IMR-90 (cell line): ENCODE measurements at regions not wholly inside any gene's neighbourhood (a gene's known extent, or its start where the extent isn't known, plus 50 kb on each side); places are given as distances from the start of the nearest gene placed in this dataset.

Experiments
- CHD1 ChIP-seq: IDR thresholded peaks from 2 replicates; pipeline ENCODE4 v1.6.1; 2012; ENCODE audit warnings: low read depth, low read length, improper control_type of control experiment
- MAFK ChIP-seq: IDR thresholded peaks from 2 replicates; pipeline ENCODE4 v1.6.1; 2012; ENCODE audit warnings: low read depth, low read length, improper control_type of control experiment
- MAZ ChIP-seq: IDR thresholded peaks from 2 replicates; pipeline ENCODE4 v1.6.1; 2012; ENCODE audit warnings: low read depth, mild to moderate bottlenecking, low read length, improper control_type of control experiment, moderate library complexity, borderline replicate concordance
- MXI1 ChIP-seq: IDR thresholded peaks from 2 replicates; pipeline ENCODE4 v1.6.1; 2012; ENCODE audit warnings: low read depth, mild to moderate bottlenecking, low read length, moderate library complexity, borderline replicate concordance
- POLR2A ChIP-seq: IDR thresholded peaks from 2 replicates; pipeline ENCODE4 v1.6.1; 2012; ENCODE audit warnings: mild to moderate bottlenecking, low read depth, low read length
- RCOR1 ChIP-seq: IDR thresholded peaks from 2 replicates; pipeline ENCODE4 v1.6.1; 2012; ENCODE audit warnings: mild to moderate bottlenecking, low read length, improper control_type of control experiment; ENCODE audit not compliant: insufficient replicate concordance
- RFX5 ChIP-seq: IDR thresholded peaks from 2 replicates; pipeline ENCODE4 v1.8.0; 2012; ENCODE audit warnings: low read depth, mild to moderate bottlenecking, low read length, moderate library complexity
- SMC3 ChIP-seq: fragments of 150-350 bp; IDR thresholded peaks from 2 replicates; pipeline ENCODE4 v1.6.1; 2016; ENCODE audit warnings: low read depth, mild to moderate bottlenecking, antibody characterized with exemption, low read length, moderate library complexity
- TF ChIP-seq, protein P1 (sequence below): conservative IDR thresholded peaks from 2 replicates; pipeline ENCODE4 v1.5.1; 2012; ENCODE audit warnings: mild to moderate bottlenecking, low read depth, low read length, improper control_type of control experiment
- TF ChIP-seq, protein P2 (sequence below): fragments of 150-350 bp; IDR thresholded peaks from 2 replicates; pipeline ENCODE4 v1.6.1; 2016; ENCODE audit warnings: low read depth, mild to moderate bottlenecking, low read length, moderate library complexity, borderline replicate concordance
- TF ChIP-seq, protein P3 (sequence below): fragments of 150-350 bp; IDR thresholded peaks from 2 replicates; pipeline ENCODE4 v1.6.1; 2017; ENCODE audit warnings: mild to moderate bottlenecking, antibody characterized with exemption, low read length, low read depth

DNA sequence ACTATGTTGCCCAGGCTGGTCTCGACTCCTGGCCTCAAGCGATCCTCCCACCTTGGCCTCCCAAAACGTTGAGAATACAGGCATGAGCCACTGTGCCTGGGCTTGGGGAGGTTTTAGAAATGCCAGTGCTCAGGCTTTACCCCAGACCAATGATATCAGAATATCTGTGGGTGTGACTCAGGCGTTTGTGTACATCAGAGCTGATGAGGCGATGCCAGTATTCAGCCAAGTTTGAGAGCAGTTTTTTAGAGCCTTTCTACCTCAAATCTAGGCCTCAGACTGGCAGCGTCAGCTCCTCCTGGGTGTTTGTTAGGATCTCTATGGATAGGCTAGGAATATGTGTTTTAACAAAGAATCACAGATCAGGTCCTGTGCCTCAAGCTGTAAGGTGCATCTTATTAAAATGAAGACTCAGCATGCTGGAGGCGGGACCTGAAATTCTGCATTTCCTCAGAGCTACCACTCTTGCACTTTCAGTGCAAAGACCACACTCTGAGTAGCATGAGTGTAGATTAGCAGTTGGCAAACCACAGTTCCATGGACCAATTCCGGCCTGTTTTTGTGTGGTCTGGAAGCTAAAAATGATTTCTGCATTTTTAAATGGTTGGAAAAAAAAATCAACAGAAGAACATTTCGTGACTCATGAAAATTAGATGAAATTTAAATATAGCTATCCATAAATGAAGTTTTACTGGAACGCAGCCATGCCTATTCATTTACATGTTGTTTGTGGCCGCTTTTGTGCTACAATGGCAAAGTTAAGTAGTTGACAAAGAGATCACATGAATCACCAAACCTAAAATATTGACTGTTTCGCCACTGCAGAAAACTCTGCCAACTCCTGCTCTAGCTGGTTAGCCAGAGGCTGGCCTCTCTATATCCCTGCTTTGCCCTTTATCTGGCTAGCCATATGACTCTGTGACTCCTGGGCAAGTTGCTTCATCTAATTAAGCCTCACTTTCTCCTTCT, 92.2 kb downstream of the KLF4 start:
- TF ChIP-seq, protein P1, sequence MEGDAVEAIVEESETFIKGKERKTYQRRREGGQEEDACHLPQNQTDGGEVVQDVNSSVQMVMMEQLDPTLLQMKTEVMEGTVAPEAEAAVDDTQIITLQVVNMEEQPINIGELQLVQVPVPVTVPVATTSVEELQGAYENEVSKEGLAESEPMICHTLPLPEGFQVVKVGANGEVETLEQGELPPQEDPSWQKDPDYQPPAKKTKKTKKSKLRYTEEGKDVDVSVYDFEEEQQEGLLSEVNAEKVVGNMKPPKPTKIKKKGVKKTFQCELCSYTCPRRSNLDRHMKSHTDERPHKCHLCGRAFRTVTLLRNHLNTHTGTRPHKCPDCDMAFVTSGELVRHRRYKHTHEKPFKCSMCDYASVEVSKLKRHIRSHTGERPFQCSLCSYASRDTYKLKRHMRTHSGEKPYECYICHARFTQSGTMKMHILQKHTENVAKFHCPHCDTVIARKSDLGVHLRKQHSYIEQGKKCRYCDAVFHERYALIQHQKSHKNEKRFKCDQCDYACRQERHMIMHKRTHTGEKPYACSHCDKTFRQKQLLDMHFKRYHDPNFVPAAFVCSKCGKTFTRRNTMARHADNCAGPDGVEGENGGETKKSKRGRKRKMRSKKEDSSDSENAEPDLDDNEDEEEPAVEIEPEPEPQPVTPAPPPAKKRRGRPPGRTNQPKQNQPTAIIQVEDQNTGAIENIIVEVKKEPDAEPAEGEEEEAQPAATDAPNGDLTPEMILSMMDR: no peak
- TF ChIP-seq, protein P2, sequence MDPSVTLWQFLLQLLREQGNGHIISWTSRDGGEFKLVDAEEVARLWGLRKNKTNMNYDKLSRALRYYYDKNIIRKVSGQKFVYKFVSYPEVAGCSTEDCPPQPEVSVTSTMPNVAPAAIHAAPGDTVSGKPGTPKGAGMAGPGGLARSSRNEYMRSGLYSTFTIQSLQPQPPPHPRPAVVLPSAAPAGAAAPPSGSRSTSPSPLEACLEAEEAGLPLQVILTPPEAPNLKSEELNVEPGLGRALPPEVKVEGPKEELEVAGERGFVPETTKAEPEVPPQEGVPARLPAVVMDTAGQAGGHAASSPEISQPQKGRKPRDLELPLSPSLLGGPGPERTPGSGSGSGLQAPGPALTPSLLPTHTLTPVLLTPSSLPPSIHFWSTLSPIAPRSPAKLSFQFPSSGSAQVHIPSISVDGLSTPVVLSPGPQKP: no peak
- TF ChIP-seq SMC3 (no peak), MXI1 (no peak), POLR2A (no peak), CHD1 (no peak), RCOR1 (no peak), RFX5 (no peak), MAFK (no peak), MAZ (no peak)
- TF ChIP-seq, protein P3, sequence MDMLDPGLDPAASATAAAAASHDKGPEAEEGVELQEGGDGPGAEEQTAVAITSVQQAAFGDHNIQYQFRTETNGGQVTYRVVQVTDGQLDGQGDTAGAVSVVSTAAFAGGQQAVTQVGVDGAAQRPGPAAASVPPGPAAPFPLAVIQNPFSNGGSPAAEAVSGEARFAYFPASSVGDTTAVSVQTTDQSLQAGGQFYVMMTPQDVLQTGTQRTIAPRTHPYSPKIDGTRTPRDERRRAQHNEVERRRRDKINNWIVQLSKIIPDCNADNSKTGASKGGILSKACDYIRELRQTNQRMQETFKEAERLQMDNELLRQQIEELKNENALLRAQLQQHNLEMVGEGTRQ: no peak
